ENCODE measurements at regions not wholly inside any gene's neighbourhood (a gene's known extent, or its start where the extent isn't known, plus 50 kb on each side); places are given as distances from the start of the nearest gene placed in this dataset.
"Not testable (repeated sequence)": the region's sequence is repeated elsewhere in the genome, so short reads cannot be mapped to it uniquely, and the experiment has no call there.

GRCh38 chr6:114762145-114762544 is 419.3 kb upstream of the HS3ST5 start:
- FAIRE-seq, result no peak

DNA sequence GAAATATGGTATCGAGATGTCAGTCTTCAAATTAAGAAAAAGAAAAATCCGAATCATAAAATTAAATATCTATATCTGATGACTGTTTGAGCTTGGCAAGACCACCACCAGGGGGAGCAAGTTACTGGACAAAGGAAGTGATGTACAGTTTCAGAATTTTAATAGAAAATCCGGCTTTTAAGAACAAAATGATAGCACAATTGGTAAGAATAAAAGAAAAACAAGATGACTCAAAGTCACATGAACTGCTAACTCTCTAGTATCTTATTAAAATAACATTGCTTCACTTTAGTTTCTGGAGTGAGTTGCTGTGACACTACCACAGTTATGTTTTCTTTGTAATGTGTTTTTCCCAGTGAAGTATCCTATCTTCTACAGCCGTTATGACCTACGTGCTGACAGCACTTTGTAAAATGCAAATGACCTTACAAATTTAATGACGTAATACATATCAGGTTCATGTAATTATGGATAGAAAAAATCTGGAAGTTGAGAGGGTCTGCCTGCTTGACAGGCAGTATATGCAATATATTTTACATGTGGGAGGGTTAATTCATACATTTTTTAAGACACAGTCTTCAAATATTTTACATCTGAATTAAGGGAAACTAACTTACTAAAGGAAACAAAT is 405.3 kb upstream of the HS3ST5 start:
- FAIRE-seq, result no peak

GRCh38 chr6:114740547-114740946 is 397.7 kb upstream of the HS3ST5 start:
- FAIRE-seq, result no peak

DNA sequence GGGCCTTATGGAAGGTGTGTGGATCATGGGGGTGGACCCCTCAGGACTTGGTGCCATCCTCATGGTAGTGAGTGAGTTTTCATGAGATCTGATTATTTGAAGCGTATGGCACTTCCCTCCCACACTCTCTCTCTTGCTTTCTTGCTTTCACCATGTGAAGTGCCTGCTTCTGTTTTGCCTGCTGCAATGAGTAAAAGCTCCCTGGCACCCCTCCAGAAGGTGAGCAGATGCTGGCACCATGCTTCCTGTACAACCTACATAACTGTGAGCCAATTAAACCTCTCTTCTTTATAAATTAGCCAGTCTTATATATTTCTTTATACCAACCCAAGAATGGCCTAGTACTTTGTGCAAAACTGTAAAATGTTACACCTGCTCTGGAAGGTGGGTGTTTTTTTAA is 396.8 kb upstream of the HS3ST5 start:
- no peak for FAIRE-seq

GRCh38 chr6:114735025-114735735 is 392.4 kb upstream of the HS3ST5 start:
- FAIRE-seq, result no peak

DNA sequence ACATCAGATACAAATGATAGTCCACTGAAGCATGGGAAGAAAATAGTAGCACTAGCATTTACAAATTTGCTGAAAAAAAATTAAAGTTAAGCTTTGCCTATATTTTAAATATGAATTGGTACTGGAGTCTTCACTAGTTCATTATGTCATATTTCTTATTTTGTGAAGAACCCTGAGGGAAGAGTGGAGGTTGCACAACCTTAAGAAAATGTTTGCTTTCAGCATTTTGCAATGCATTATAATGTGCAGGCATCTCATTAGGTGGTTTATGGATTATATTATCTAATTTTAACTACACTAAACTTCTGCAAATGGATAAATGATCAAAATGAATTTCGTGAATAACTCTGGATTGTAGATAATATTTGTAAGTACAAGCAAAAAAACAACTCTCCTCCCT is 390.8 kb upstream of the HS3ST5 start:
- no peak for FAIRE-seq

GRCh38 chr6:114718716-114719270 is 376.0 kb upstream of the HS3ST5 start:
- no peak for FAIRE-seq

DNA sequence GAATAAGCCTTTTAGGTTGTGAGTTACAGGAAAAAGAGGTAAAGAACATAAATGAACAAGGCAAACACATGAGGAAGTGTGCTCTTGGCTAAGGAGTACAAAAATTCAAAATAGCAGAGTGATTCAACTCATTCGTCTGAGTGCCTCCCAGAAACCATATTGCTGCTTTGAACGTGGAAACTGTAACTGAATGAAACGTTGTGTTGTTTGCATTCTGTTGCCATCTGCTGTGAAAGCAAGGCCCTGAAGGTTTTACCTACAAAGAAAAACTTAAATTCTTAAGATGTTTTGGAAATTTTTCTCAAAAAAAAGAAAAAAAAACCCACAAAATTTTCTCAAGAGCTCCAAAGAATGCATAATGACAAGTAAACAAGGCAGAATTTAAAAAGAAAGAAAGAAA is 375.4 kb upstream of the HS3ST5 start:
- FAIRE-seq, result no peak

- no peak for FAIRE-seq
Observed at GRCh38 chr6:114714836-114715507, 372.1 kb upstream of the HS3ST5 start.

GRCh38 chr6:114713690-114714089 is 370.9 kb upstream of the HS3ST5 start:
- no peak for FAIRE-seq

DNA sequence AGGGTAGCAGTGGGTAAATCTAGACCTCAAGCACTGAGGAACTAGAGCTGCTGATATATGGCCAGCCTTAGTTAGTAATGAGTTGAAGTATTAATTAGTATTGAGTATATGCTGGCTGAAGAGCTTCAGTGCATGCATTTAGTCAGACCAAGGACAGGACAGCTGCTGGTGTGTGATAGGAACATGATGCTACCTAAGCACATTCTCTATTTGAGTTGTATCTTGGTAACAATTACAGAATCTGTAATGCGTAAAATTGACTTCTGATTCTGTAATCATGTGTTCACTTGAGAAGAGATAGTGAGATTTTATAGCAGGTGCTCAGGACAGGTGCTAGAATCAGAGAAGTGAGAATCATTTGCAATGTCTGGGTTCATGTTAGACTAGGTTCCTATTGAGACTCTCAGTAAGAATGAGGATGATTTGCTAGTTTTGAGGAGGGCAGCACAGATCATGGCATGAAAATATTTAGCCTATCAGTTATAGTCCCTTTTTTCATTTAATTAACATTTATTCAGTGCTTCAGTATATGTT is 369.4 kb upstream of the HS3ST5 start:
- FAIRE-seq, result no peak

DNA sequence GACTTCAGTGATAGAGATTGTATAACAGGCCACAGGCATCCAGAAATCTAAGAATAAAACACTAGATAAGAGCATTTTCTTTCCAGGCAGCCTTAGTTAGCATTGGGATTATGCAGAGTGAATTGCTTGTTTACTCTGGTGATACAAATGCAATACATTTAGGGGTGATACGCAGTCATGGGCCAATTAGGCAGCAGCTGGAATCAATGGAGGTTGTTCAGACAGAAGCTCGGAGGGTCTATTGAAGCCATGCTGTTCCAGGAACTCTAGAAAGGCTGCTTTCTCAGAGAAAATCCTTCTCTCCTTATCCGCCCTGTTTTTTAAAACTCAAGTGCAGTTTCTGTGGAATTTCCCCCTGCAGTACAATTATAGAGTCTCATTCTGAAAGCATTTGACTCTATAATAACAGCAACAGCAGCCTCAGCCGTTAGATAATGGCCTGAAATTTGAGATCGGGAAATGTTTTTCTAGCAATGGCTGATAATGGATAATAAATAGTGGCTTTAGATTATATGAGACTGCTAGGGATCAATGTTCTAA is 364.3 kb upstream of the HS3ST5 start:
- FAIRE-seq, result no peak

- FAIRE-seq, result no peak
Observed at GRCh38 chr6:114690625-114691024, 347.8 kb upstream of the HS3ST5 start.

GRCh38 chr6:114659513-114659912 is 316.7 kb upstream of the HS3ST5 start:
- no peak for FAIRE-seq

DNA sequence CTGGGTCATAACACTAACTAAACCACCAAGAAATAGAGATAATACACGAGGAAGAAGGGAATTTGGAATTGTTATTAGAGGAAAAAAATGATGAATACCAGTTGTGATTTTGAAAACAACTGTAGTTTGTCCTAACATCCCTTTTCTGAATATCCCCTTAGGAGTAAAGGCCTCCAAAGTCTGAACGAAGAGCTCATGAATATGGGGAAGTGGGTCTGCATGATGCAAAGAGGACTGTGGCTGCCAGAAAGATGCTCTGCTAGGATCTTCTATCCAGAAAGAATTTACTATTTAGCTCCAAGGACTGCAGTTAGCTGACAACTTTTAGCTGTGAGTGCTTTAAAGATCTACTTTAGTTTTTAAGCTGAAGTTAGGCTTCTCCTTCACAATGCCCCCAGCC is 308.8 kb upstream of the HS3ST5 start:
- no peak for FAIRE-seq

DNA sequence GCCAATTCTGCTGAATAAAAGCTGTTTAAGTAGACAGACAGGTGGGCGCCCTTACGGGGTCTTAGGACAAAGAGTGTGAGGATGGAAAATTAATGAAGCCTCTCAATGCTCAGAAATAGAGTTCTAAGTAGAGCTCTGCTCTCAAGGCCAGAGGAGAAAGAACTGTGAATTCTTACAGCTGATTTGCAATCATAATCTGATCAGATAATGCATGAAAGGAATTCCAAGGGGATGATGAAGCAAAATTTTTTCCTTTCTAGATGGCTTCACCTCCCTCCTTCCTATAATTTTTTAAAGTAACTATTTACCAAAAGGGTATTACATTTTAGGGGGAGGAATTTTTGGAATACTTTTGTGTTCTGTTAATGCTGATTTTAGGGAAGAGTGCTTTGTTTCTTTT is 308.1 kb upstream of the HS3ST5 start:
- no peak for FAIRE-seq

DNA sequence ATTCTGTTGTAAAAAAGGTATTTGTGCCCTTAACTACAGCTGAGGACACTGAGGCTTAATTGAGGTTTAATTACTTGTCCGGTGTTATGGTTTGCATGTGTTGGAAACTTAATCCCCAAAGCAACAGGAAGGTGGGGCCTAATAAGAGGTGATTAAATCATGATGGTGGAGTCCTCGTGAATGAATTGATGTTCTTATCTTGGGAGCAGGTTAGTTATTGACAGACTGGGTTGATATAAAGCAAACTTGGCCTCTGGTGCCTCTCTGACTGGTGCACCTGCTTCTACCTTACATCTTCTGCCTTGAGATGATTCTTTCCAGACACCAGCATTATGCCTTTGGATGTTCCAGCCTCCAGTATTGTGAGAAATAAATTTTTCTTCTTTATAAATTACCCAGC is 306.5 kb upstream of the HS3ST5 start:
- FAIRE-seq, result no peak

GRCh38 chr6:114648847-114649246 is 306.0 kb upstream of the HS3ST5 start:
- FAIRE-seq, result no peak

GRCh38 chr6:114638341-114638740 is 295.5 kb upstream of the HS3ST5 start:
- FAIRE-seq, result no peak

DNA sequence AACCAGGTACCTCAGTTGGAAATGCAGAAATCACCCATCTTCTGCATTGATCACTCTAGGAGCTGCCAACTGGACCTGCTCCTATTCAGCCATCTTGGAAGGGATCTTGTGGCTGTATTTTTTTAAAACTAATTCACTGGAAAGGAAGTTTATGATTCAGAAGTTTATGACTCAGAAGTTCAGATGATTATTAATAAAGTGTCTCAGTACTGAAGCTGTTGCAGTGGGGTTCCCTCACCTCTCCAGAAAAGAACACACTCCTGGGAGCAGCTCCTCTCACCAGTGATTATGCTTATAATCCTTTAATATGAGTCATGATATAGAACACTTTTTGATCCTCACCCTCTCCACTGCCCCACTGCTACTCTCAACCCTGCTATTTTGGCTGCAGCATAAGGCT is 291.2 kb upstream of the HS3ST5 start:
- FAIRE-seq, result no peak

- not testable (repeated sequence) for FAIRE-seq
Observed at GRCh38 chr6:114626226-114626625, 283.4 kb upstream of the HS3ST5 start.

DNA sequence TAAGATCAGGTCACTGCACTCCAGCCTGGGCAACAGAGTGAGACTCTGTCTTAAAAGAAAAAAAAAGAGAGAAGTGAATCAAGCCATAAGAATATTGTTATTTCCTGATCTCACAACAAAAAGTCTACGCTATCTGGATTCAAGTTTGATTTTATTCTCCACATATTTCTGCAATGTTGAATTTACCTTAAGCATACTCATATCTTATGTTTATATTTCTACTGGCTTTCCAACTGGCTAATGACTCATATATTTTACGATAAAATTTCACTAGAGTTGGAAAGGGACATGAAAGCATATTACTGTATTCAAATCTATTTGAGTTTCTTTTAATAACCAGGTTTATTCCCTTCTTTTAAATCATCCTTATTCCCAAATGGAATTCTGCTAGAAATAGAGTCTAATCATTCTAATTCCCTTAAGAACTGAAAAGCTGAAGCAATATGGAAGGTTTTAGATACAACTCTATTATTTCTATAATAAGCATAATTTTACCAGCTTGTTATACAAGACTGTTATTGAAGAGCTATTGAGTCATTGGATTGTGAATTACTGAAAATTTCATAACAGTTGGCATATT is 276.9 kb upstream of the HS3ST5 start:
- no peak for FAIRE-seq

GRCh38 chr6:114611696-114612095 is 268.9 kb upstream of the HS3ST5 start:
- no peak for FAIRE-seq
